ENCODE measurements at regions not wholly inside any gene's neighbourhood (a gene's known extent, or its start where the extent isn't known, plus 50 kb on each side); places are given as distances from the start of the nearest gene placed in this dataset.

- no peak for DNase-seq
Observed at GRCh38 chr11:41982276-41982675, 522.8 kb upstream of the LRRC4C start.

- no peak for DNase-seq
Observed at GRCh38 chr11:41982975-41983374, 523.5 kb upstream of the LRRC4C start.

- no peak for DNase-seq
Observed at GRCh38 chr11:41983475-41983874, 524.0 kb upstream of the LRRC4C start.

- DNase-seq: no peak
Observed at GRCh38 chr11:41984023-41984422, 524.6 kb upstream of the LRRC4C start.

- DNase-seq: no peak
Observed at GRCh38 chr11:41985799-41986198, 526.3 kb upstream of the LRRC4C start.

GRCh38 chr11:41988951-41989572, 529.6 kb upstream of the LRRC4C start:
- no peak for DNase-seq

GRCh38 chr11:41989823-41990380, 530.5 kb upstream of the LRRC4C start:
- DNase-seq: no peak

- DNase-seq: no peak
Observed at GRCh38 chr11:41996533-41996932, 537.1 kb upstream of the LRRC4C start.

GRCh38 chr11:41997844-41998401, 538.5 kb upstream of the LRRC4C start:
- DNase-seq: no peak

- no peak for DNase-seq
Observed at GRCh38 chr11:41999066-41999465, 539.6 kb upstream of the LRRC4C start.

- DNase-seq: no peak
Observed at GRCh38 chr11:42003801-42004200, 544.3 kb upstream of the LRRC4C start.

- DNase-seq: no peak
Observed at GRCh38 chr11:42006766-42007165, 547.3 kb upstream of the LRRC4C start.

GRCh38 chr11:42012271-42012670, 552.8 kb upstream of the LRRC4C start:
- DNase-seq: no peak

GRCh38 chr11:42013656-42014201, 554.3 kb upstream of the LRRC4C start:
- DNase-seq: no peak

GRCh38 chr11:42021911-42022310, 562.5 kb upstream of the LRRC4C start:
- DNase-seq: no peak

- no peak for DNase-seq
Observed at GRCh38 chr11:42023267-42023666, 563.8 kb upstream of the LRRC4C start.

GRCh38 chr11:42025121-42025803, 565.8 kb upstream of the LRRC4C start:
- no peak for DNase-seq

- DNase-seq: no peak
Observed at GRCh38 chr11:42034826-42035225, 575.4 kb upstream of the LRRC4C start.

GRCh38 chr11:42036201-42036600, 576.7 kb upstream of the LRRC4C start:
- DNase-seq: no peak

- DNase-seq: no peak
Observed at GRCh38 chr11:42043312-42043711, 583.9 kb upstream of the LRRC4C start.

- DNase-seq: no peak
Observed at GRCh38 chr11:42047637-42048555, 588.4 kb upstream of the LRRC4C start.

- DNase-seq: no peak
Observed at GRCh38 chr11:42049186-42049585, 589.7 kb upstream of the LRRC4C start.

- no peak for DNase-seq
Observed at GRCh38 chr11:42049650-42050049, 590.2 kb upstream of the LRRC4C start.
